PC-9 (cell line): ENCODE measurements at regions not wholly inside any gene's neighbourhood (a gene's known extent, or its start where the extent isn't known, plus 50 kb on each side); places are given as distances from the start of the nearest gene placed in this dataset.
A peak's percentile ranks its signal among the peaks of the same experiment; 100 is the strongest.

Experiments
- BruUV-seq: library from RNA; stranded (reverse); fragments of 400-500 nt; replicated peaks from 2 replicates; lab custom pipeline; 2021; lab: Mats Ljungman, UMichigan
- CTCF ChIA-PET: fragments of 300-600 bp; sonication (Branson Sonifier 250); formaldehyde crosslinking; loops from one replicate; lab custom pipeline; 2022; ENCODE audit warnings: antibody characterized with exemption; lab: Charles Lee
- POLR2A ChIA-PET: fragments of 300-600 bp; sonication (Branson Sonifier 250); formaldehyde crosslinking; loops from one replicate; lab custom pipeline; 2022; ENCODE audit warnings: antibody characterized with exemption; ENCODE audit not compliant: unreplicated experiment; lab: Charles Lee
- DNase-seq, 2 experiments: peaks; one replicate each; pipeline versions ENCODE4 v3.0.0 to v3.0.0-alpha.2; 2015 to 2022; ENCODE audit warnings: mixed read lengths in 1 of 2
- H2AFZ ChIP-seq: fragments of 200-600 bp; sonication (generic); 2 replicates; pipeline ENCODE4 v1.8.1; 2017; ENCODE audit warnings: antibody characterized with exemption
- H3F3A ChIP-seq: fragments of 200-600 bp; sonication (generic); 2 replicates; pipeline ENCODE4 v1.8.1; 2017; ENCODE audit warnings: antibody characterized with exemption, mild to moderate bottlenecking, low read depth; ENCODE audit not compliant: insufficient read depth
- H3K27ac ChIP-seq: fragments of 200-600 bp; sonication (generic); 2 replicates; pipeline ENCODE4 v1.6.1; 2016; ENCODE audit warnings: mixed run types
- H3K27me3 ChIP-seq: fragments of 200-600 bp; sonication (generic); 2 replicates; pipeline ENCODE4 v1.6.1; 2016; ENCODE audit warnings: low read depth, mixed run types; ENCODE audit not compliant: insufficient read depth
- H3K36me3 ChIP-seq: fragments of 200-600 bp; sonication (generic); 2 replicates; pipeline ENCODE4 v1.6.1; 2016; ENCODE audit warnings: low read depth, mixed run types
- H3K4me1 ChIP-seq: fragments of 200-600 bp; sonication (generic); replicated peaks from 2 replicates; pipeline ENCODE4 v1.6.1; 2016; ENCODE audit warnings: mixed run types; ENCODE audit not compliant: insufficient read depth
- H3K4me2 ChIP-seq: fragments of 200-600 bp; sonication (generic); 2 replicates; pipeline ENCODE4 v1.6.1; 2017; ENCODE audit warnings: mixed run types
- H3K4me3 ChIP-seq: fragments of 200-600 bp; sonication (generic); 2 replicates; pipeline ENCODE4 v1.6.1; 2016; ENCODE audit warnings: mixed run types
- H3K79me2 ChIP-seq: fragments of 200-600 bp; sonication (generic); 2 replicates; pipeline ENCODE4 v1.6.1; 2017; ENCODE audit warnings: low read depth, mixed run types
- H3K9me2 ChIP-seq: fragments of 200-600 bp; sonication (generic); 2 replicates; pipeline ENCODE4 v1.8.1; 2017; ENCODE audit warnings: mild to moderate bottlenecking; ENCODE audit not compliant: insufficient read depth
- H3K9me3 ChIP-seq: fragments of 200-600 bp; sonication (generic); 2 replicates; pipeline ENCODE4 v1.8.1; 2016; ENCODE audit warnings: low read depth; ENCODE audit not compliant: insufficient read depth
- H4K20me1 ChIP-seq: fragments of 200-600 bp; sonication (generic); 2 replicates; pipeline ENCODE4 v1.8.1; 2017; ENCODE audit not compliant: insufficient read depth
- CTCF ChIP-seq: fragments of 200-600 bp; sonication (generic); conservative IDR thresholded peaks from 2 replicates; pipeline ENCODE4 v1.6.1; 2017; ENCODE audit warnings: mixed run types, antibody characterized with exemption, mild to moderate bottlenecking, moderate library complexity
- EZH2 ChIP-seq: fragments of 200-600 bp; sonication (generic); IDR thresholded peaks from 2 replicates; pipeline ENCODE4 v1.8.0; 2017; ENCODE audit warnings: antibody characterized with exemption, low read depth
- intact Hi-C: fragments of 100-400 bp; cut with micrococcal nuclease; formaldehyde crosslinking; loops from one replicate; pipeline ENCODE4 v1.10.0; 2022; ENCODE audit not compliant: unreplicated experiment

- intact Hi-C loops, result no loop called here
- peak in 1 of 2 experiments; percentile 45 for DNase-seq
- peaks cover 6% of the 10 kb centered on the region; the same call in 1 of the 2 replicates for H3F3A ChIP-seq
- no TSS peak for BruUV-seq
- H3K9me3 ChIP-seq, result no peaks in the 10 kb centered on the region
- ChIA-PET POLR2A (no interaction called here), CTCF (no interaction called here)
- H3K4me1 ChIP-seq, result peaks cover 13% of the 10 kb centered on the region
- no peak for TF ChIP-seq CTCF
- TF ChIP-seq EZH2, result no peak
- H2AFZ ChIP-seq, result no peak overlapping the region
- H4K20me1 ChIP-seq, result no peaks in the 10 kb centered on the region
- no peaks in the 10 kb centered on the region for H3K27me3 ChIP-seq
- no peaks in the 10 kb centered on the region for H3K36me3 ChIP-seq
- H3K4me3 ChIP-seq, result no peak overlapping the region
- no peaks in the 10 kb centered on the region for H3K79me2 ChIP-seq
- H3K9me2 ChIP-seq, result no peaks in the 10 kb centered on the region
- no peak overlapping the region for H3K4me2 ChIP-seq
- no peak overlapping the region for H3K27ac ChIP-seq
Observed at GRCh38 chr7:17090751-17091150, 207.7 kb upstream of the AHR start.

GRCh38 chr7:17093461-17093860, 205.0 kb upstream of the AHR start:
- H3K4me1 ChIP-seq, result peaks cover 13% of the 10 kb centered on the region
- BruUV-seq, result no TSS peak
- H3F3A ChIP-seq, result peaks cover 6% of the 10 kb centered on the region; the same call in 1 of the 2 replicates
- H3K79me2 ChIP-seq, result no peaks in the 10 kb centered on the region
- H3K36me3 ChIP-seq, result no peaks in the 10 kb centered on the region
- no peaks in the 10 kb centered on the region for H3K9me2 ChIP-seq
- CTCF ChIA-PET, result no interaction called here
- no peak for DNase-seq
- H2AFZ ChIP-seq, result no peak overlapping the region
- no peaks in the 10 kb centered on the region for H3K9me3 ChIP-seq
- no peak overlapping the region for H3K27ac ChIP-seq
- POLR2A ChIA-PET, result interaction anchor here (0.6 kb wide), 1 partner anchor 49 kb away, joined by 7 read pairs; no protein-coding TSS in a partner anchor
- H3K27me3 ChIP-seq, result no peaks in the 10 kb centered on the region
- intact Hi-C loops, result no loop called here
- H3K4me3 ChIP-seq, result no peak overlapping the region
- TF ChIP-seq CTCF, result no peak
- no peak for TF ChIP-seq EZH2
- H3K4me2 ChIP-seq, result no peak overlapping the region
- no peaks in the 10 kb centered on the region for H4K20me1 ChIP-seq

GRCh38 chr7:17094963-17095574, 203.4 kb upstream of the AHR start:
- TF ChIP-seq EZH2 (no peak), CTCF (no peak)
- H3K4me3 ChIP-seq, result no peak overlapping the region
- ChIA-PET CTCF (interaction anchor here (0.6 kb wide), 1 partner anchor 11 kb away, joined by 3 read pairs; no protein-coding TSS in a partner anchor), POLR2A (no interaction called here)
- H3K9me2 ChIP-seq, result no peaks in the 10 kb centered on the region
- H2AFZ ChIP-seq, result peak overlapping the region; percentile 10; the same call in 1 of the 2 replicates
- intact Hi-C loops, result loop anchor here (2.0 kb wide), 1 partner anchor 56 kb away; no protein-coding TSS in a partner anchor
- no peaks in the 10 kb centered on the region for H3K79me2 ChIP-seq
- H4K20me1 ChIP-seq, result no peaks in the 10 kb centered on the region
- peaks cover 6% of the 10 kb centered on the region; the same call in 1 of the 2 replicates for H3K9me3 ChIP-seq
- BruUV-seq, result no TSS peak
- H3K27ac ChIP-seq, result peak overlapping the region; percentile 24; the same call in 1 of the 2 replicates
- peaks cover 19% of the 10 kb centered on the region for H3K4me1 ChIP-seq
- H3K27me3 ChIP-seq, result no peaks in the 10 kb centered on the region
- H3K4me2 ChIP-seq, result peak overlapping the region; percentile 6; the same call in 1 of the 2 replicates
- peak; percentile 63 to 89 for DNase-seq
- H3K36me3 ChIP-seq, result no peaks in the 10 kb centered on the region
- peaks cover 16% of the 10 kb centered on the region; the same call in 1 of the 2 replicates for H3F3A ChIP-seq
